SK-N-SH (cell line): ENCODE measurements at regions not wholly inside any gene's neighbourhood (a gene's known extent, or its start where the extent isn't known, plus 50 kb on each side); places are given as distances from the start of the nearest gene placed in this dataset.

Experiments
- CTCF ChIA-PET: fragments of 300-600, 350-600 bp; formaldehyde crosslinking; extraction: SDS; loops from one replicate; lab custom pipeline; 2021; lab: Yijun Ruan, JAX
- POLR2A ChIA-PET: fragments of 350-600 bp; sonication (Branson Sonifier 250); formaldehyde crosslinking; extraction: SDS; loops from one replicate; lab custom pipeline; 2020; ENCODE audit warnings: antibody characterized with exemption, inconsistent platforms; lab: Yijun Ruan, JAX
- DNase-seq: peaks from one replicate; pipeline ENCODE4 v3.0.0; 2012
- H2AFZ ChIP-seq: fragments of 200-600 bp; sonication (generic); 2 replicates; pipeline ENCODE4 v1.8.1; 2016; ENCODE audit warnings: antibody characterized with exemption, mild to moderate bottlenecking, low read depth
- H3F3A ChIP-seq: fragments of 200-600 bp; sonication (generic); replicated peaks from 2 replicates; pipeline ENCODE3; 2016; ENCODE audit warnings: antibody characterized with exemption, mild to moderate bottlenecking; ENCODE audit not compliant: insufficient read depth
- H3K27ac ChIP-seq, 2 experiments: fragments of 200-500 bp in 1 of 2; fragments of 200-600 bp in 1 of 2; sonication (Bioruptor generic) in 1 of 2; sonication (generic), shearing (Covaris generic) in 1 of 2; 2 replicates each; pipeline versions ENCODE4 v1.5.1 to v1.6.1; 2014 to 2016; ENCODE audit warnings: low read depth in 2 of 2, inconsistent platforms in 1 of 2, low read length in 1 of 2, mild to moderate bottlenecking in 1 of 2, mixed read lengths in 1 of 2
- H3K27me3 ChIP-seq: fragments of 200-600 bp; sonication (generic), shearing (Covaris generic); 2 replicates; pipeline ENCODE4 v1.6.1; 2016; ENCODE audit warnings: mixed run types; ENCODE audit not compliant: insufficient read depth
- H3K36me3 ChIP-seq, 2 experiments: fragments of 200-500 bp in 1 of 2; fragments of 200-600 bp in 1 of 2; sonication (Bioruptor generic) in 1 of 2; sonication (generic) in 1 of 2; replicated peaks in 1 of 2; 2 replicates each; pipeline versions ENCODE3 to v1.5.1; 2014 to 2016; ENCODE audit warnings: low read length in 1 of 2, mild to moderate bottlenecking in 1 of 2; ENCODE audit not compliant: insufficient read depth in 2 of 2, control insufficient read depth in 1 of 2
- H3K4me1 ChIP-seq, 2 experiments: fragments of 200-500 bp in 1 of 2; fragments of 200-600 bp in 1 of 2; sonication (Bioruptor generic) in 1 of 2; sonication (generic), shearing (Covaris generic) in 1 of 2; 2 replicates each; pipeline versions ENCODE4 v1.5.1 to v1.6.1; 2014 to 2016; ENCODE audit warnings: low read depth in 1 of 2, low read length in 1 of 2, mixed run types in 1 of 2; ENCODE audit not compliant: insufficient read depth in 2 of 2, control insufficient read depth in 1 of 2
- H3K4me2 ChIP-seq: fragments of 200-600 bp; sonication (generic), shearing (Covaris generic); 2 replicates; pipeline ENCODE4 v1.6.1; 2017; ENCODE audit warnings: mixed run types
- H3K4me3 ChIP-seq, 2 experiments: fragments of 200-500 bp in 1 of 2; fragments of 200-600 bp in 1 of 2; sonication (Bioruptor generic) in 1 of 2; sonication (generic), shearing (Covaris generic) in 1 of 2; 2 replicates each; pipeline versions ENCODE4 v1.5.1 to v1.8.1; 2014 to 2016; ENCODE audit warnings: low read depth in 2 of 2, inconsistent platforms in 1 of 2, low read length in 1 of 2, mild to moderate bottlenecking in 1 of 2, mixed read lengths in 1 of 2, moderate library complexity in 1 of 2
- H3K79me2 ChIP-seq: fragments of 200-600 bp; sonication (generic); 2 replicates; pipeline ENCODE4 v1.8.1; 2017; ENCODE audit warnings: mild to moderate bottlenecking; ENCODE audit not compliant: insufficient read depth
- H3K9ac ChIP-seq: fragments of 200-600 bp; sonication (generic); 2 replicates; pipeline ENCODE4 v1.6.1; 2017; ENCODE audit warnings: mixed run types
- H3K9me2 ChIP-seq: fragments of 200-600 bp; sonication (generic); 2 replicates; pipeline ENCODE4 v1.6.1; 2017; ENCODE audit warnings: mixed run types
- H3K9me3 ChIP-seq: fragments of 200-600 bp; sonication (generic); 2 replicates; pipeline ENCODE4 v1.6.1; 2017; ENCODE audit warnings: mixed run types, mild to moderate bottlenecking, moderate library complexity
- H4K20me1 ChIP-seq: fragments of 200-600 bp; sonication (generic); 2 replicates; pipeline ENCODE4 v1.6.1; 2017; ENCODE audit warnings: mild to moderate bottlenecking, mixed run types; ENCODE audit not compliant: insufficient read depth
- CHD2 ChIP-seq: fragments of 150-350 bp; IDR thresholded peaks from 2 replicates; pipeline ENCODE4 v1.6.1; 2018; ENCODE audit warnings: low read length; ENCODE audit not compliant: partially characterized antibody
- ELF1 ChIP-seq: IDR thresholded peaks from 2 replicates; pipeline ENCODE4 v1.4.0; 2012
- EP300 ChIP-seq, 2 experiments: IDR thresholded peaks; 2 replicates each; pipeline versions ENCODE4 v1.4.0 to v1.6.1; 2012; ENCODE audit warnings: borderline replicate concordance in 1 of 2, low read depth in 1 of 2, low read length in 1 of 2
- FOSL2 ChIP-seq: IDR thresholded peaks from 2 replicates; pipeline ENCODE4 v1.4.0; 2012; ENCODE audit warnings: low read depth, mild to moderate bottlenecking, moderate library complexity, borderline replicate concordance
- FOXJ3 ChIP-seq: sonication (generic); formaldehyde crosslinking; IDR thresholded peaks from 2 replicates; pipeline ENCODE4 v1.5.1; 2020; ENCODE audit warnings: mild to moderate bottlenecking, missing genetic modification reagents
- GABPA ChIP-seq: IDR thresholded peaks from 2 replicates; pipeline ENCODE4 v1.4.0; 2012; ENCODE audit warnings: low read depth, mild to moderate bottlenecking
- IRF3 ChIP-seq: fragments of 150-350 bp; IDR thresholded peaks from 2 replicates; pipeline ENCODE4 v1.6.1; 2016; ENCODE audit warnings: mild to moderate bottlenecking, low read depth, low read length
- MAX ChIP-seq: IDR thresholded peaks from 2 replicates; pipeline ENCODE4 v1.4.0; 2012; ENCODE audit warnings: low read depth
- MEF2A ChIP-seq: IDR thresholded peaks from 2 replicates; pipeline ENCODE4 v1.4.0; 2012; ENCODE audit warnings: low read depth, borderline replicate concordance
- MXI1 ChIP-seq: IDR thresholded peaks from 2 replicates; pipeline ENCODE4 v1.6.1; 2012; ENCODE audit warnings: mild to moderate bottlenecking, low read depth, low read length, improper control_type of control experiment
- NRF1 ChIP-seq: IDR thresholded peaks from 2 replicates; pipeline ENCODE4 v1.6.1; 2012; ENCODE audit warnings: low read depth, mild to moderate bottlenecking, low read length
- PBX3 ChIP-seq: IDR thresholded peaks from 2 replicates; pipeline ENCODE4; 2012
- POLR2AphosphoS5 ChIP-seq: IDR thresholded peaks from 2 replicates; pipeline ENCODE4 v1.6.1; 2012; ENCODE audit warnings: low read depth, low read length
- RCOR1 ChIP-seq: fragments of 150-350 bp; IDR thresholded peaks from 2 replicates; pipeline ENCODE4 v1.6.1; 2017; ENCODE audit warnings: antibody characterized with exemption, low read length
- RFX5 ChIP-seq: IDR thresholded peaks from 2 replicates; pipeline ENCODE4 v1.6.1; 2012; ENCODE audit warnings: mild to moderate bottlenecking, improper control_type of control experiment, low read length
- SIN3A ChIP-seq: IDR thresholded peaks from 2 replicates; pipeline ENCODE4 v1.6.1; 2012; ENCODE audit warnings: low read depth, mild to moderate bottlenecking, low read length, moderate library complexity, borderline replicate concordance
- USF2 ChIP-seq: fragments of 150-350 bp; IDR thresholded peaks from 2 replicates; pipeline ENCODE4 v1.6.1; 2017; ENCODE audit warnings: antibody characterized with exemption, low read length, low read depth, borderline replicate concordance
- YY1 ChIP-seq: IDR thresholded peaks from 2 replicates; pipeline ENCODE4 v1.4.0; 2012; ENCODE audit warnings: low read depth, mild to moderate bottlenecking
- WGBS: methylation state at CpG from one replicate; pipeline ENCODE4 v1.1.6; 2017; ENCODE audit warnings: low lambda C conversion rate; 5-methylcytosine and 5-hydroxymethylcytosine counted together

- no peak for TF ChIP-seq PBX3
Observed at GRCh38 chr12:19000836-19001235, 128.7 kb upstream of the PLEKHA5 start (continued).

- Histone ChIP-seq H3K4me1 (peaks cover 4 to 6% of the 10 kb centered on the region in 2 experiments; a peak in 1 of 4 replicates), H2AFZ (no peak overlapping the region), H3K4me2 (no peak overlapping the region), H4K20me1 (no peaks in the 10 kb centered on the region), H3K27ac (no peak overlapping the region), H3K36me3 (no peaks in the 10 kb centered on the region), H3F3A (peaks cover 27% of the 10 kb centered on the region), H3K4me3 (no peak overlapping the region), H3K79me2 (no peaks in the 10 kb centered on the region), H3K9me2 (no peaks in the 10 kb centered on the region), H3K27me3 (no peaks in the 10 kb centered on the region), H3K9ac (no peak overlapping the region), H3K9me3 (no peaks in the 10 kb centered on the region)
- ChIA-PET CTCF (no interaction called here), POLR2A (no interaction called here)
- TF ChIP-seq PBX3 = no peak
- TF ChIP-seq RCOR1 = no peak
- no peak for TF ChIP-seq NRF1
- no peak for TF ChIP-seq MAX
- TF ChIP-seq GABPA = no peak
- TF ChIP-seq POLR2AphosphoS5 = no peak
- TF ChIP-seq USF2 = no peak
- TF ChIP-seq YY1 = no peak
- no peak for TF ChIP-seq RFX5
- no peak for TF ChIP-seq FOXJ3 (CRISPR knock-in tag)
- no peak for TF ChIP-seq MEF2A
- TF ChIP-seq FOSL2 = no peak
- DNase-seq = no peak
- 90% methylated on average over 3 of the region's 3 CpGs for WGBS
Observed at GRCh38 chr12:19002216-19002615, 127.3 kb upstream of the PLEKHA5 start.

GRCh38 chr12:19003141-19003540 is 126.4 kb upstream of the PLEKHA5 start:
- 69% methylated on average over 2 of the region's 2 CpGs for WGBS
- CTCF ChIA-PET = no interaction called here
- Histone ChIP-seq H3K9me3 (no peaks in the 10 kb centered on the region), H3K27ac (no peak overlapping the region), H3K79me2 (no peaks in the 10 kb centered on the region), H3K4me3 (no peak overlapping the region), H3K9me2 (no peaks in the 10 kb centered on the region), H2AFZ (no peak overlapping the region), H3K4me1 (peaks cover under 1 to 6% of the 10 kb centered on the region in 2 experiments; a peak in 1 of 4 replicates), H3K36me3 (no peaks in the 10 kb centered on the region), H3K27me3 (no peaks in the 10 kb centered on the region), H3K9ac (no peak overlapping the region), H3K4me2 (no peak overlapping the region), H3F3A (peaks cover 18% of the 10 kb centered on the region), H4K20me1 (no peaks in the 10 kb centered on the region)
- TF ChIP-seq CHD2 (no peak), MXI1 (no peak), EP300 (IDR thresholded peaks at IDR 0.05; ENCODE audit: borderline replicate concordance in 1 of 2, low read depth in 1 of 2, low read length in 1 of 2) (no peak), PBX3 (no peak), IRF3 (no peak), ELF1 (no peak), SIN3A (no peak), RCOR1 (no peak), USF2 (no peak)
- POLR2A ChIA-PET = no interaction called here
- no peak for DNase-seq
